HG03342 (cell line): ENCODE measurements at regions not wholly inside any gene's neighbourhood (a gene's known extent, or its start where the extent isn't known, plus 50 kb on each side); places are given as distances from the start of the nearest gene placed in this dataset.

Experiments
- ATAC-seq: cut with Tn5 transposase; IDR thresholded peaks from one replicate; pipeline ENCODE4 v1.9.1; 2021; ENCODE audit warnings: mild to moderate bottlenecking, moderate library complexity; ENCODE audit not compliant: unreplicated experiment

DNA sequence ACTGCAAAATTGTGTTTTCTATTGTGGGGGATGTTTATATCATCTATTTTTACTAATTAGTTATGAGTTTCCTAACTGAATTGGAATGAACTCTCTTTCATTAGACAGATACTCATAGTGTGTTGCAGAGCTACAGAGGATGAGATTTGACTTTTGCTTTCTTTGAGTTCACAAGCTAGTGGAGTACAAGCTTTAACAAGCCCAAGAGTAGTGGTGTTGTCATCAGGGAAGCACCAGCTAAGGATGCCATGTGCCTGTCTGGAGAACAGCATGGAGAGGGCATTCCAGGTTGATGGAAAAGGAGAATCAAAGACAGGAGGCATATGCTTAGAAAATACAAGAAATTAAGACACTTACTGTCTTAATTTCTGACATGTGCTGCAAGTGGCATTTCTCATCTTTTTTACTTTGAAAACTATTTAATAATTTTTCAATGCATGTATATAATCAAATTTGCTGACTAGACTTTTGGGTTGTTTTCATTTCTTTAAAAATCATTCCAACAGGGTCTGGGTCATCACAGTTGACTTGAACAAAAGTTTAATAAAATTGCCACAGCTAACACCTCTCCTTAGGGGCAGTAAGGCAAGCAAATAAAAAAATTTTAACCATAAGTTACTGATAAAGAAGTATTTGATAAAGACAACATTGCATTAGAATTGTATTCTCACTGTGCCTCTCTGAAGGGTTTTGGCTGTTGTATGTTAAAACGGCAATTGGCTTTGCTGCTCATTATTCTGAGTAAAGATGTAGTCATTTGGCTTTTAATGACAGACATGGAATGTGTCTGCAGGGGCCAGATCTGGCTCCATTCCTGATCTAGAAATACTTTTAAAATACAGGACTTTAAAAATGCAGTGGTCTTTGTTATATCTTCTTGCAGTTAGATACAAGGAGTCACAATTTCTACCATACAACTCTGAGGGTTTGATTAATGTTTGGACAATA lies 323.7 kb upstream of the CDH11 start:
- no peak for ATAC-seq

DNA sequence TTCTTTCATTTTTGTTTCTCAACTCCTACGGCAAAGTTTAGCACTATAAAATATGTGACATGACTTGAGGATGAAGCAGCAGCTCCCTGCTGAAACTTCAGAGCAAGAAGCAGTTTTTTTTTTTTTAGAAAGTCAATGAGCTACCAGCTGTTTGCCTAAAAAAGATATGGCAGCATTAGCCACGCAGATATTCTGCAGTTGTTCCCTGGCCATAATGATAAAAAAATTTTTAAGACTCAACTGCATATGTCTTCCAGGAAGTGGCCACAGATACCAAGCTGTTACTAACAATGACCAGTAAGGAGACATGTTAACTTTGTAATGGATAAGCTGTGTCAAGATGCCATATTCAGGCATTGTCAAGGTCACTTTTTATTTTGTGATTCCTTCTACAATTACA lies 319.6 kb upstream of the CDH11 start:
- ATAC-seq = no peak

DNA sequence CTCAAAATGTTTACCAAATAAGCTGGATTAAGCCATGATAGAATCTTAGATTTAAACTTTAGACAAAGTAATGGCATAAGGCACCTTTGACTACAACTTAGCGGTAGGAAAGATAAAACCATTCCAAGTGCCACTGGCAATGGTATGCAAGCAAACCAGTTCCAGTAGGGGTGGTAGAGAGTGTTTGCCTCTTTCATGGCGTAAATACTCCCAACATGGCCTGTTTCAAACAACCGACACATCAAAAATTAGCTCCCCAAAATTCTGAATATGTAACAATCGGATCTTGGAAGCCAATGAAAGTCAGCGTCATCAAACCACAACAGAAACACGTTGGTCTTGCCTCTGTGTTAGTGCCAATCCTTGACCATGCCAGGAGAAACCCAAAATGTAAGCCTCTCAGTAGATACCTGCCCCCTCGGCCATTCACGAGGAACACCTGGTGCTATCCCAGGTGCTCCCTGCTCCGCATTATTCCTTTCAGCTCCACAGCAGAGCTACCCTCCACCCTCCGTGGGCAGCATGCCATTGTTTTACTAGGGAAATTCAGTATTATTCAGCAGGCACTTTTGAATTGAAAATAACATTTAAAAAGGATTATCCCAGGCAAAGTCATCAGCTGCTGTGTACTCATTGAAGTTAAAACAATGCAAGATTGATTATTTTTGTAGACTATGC lies 307.8 kb upstream of the CDH11 start:
- no peak for ATAC-seq

DNA sequence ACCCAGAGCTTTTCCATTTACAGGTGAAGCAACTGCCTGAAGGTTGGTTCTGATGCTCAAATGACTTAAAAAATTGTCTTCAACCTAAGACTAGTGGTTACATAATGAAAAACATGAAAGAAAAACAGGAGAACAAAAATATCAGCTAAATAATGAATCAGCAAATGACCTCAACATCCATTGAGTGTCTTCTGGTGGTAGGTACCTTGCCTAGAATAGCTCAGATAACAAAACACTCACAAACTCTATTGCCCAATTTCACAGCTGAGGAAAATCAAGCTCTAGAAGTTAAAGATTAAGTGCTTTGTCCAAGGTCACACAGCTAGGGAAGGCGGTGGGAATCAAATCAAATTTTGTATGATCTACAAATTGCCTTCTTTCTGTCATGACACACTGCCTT lies 304.6 kb upstream of the CDH11 start:
- no peak for ATAC-seq

DNA sequence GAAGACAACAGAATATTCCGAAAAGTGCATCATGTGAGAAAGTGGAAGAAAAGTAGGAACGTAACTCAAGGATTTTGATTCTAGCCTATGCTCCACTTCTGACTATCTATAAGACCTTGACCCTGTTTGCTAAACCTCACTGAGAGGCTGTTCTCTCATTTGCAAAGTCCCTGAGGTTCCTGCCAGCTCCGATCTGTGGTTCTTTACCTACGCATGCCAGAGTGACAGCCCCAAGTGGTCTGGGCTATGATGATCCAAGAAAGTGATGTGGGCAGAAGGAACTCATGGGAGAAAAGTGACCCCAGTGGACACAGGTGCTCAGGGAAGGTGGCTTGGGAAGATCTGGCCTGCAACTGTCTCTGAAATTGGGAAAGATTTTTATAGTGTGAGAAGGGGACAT lies 301.1 kb upstream of the CDH11 start:
- no peak for ATAC-seq

DNA sequence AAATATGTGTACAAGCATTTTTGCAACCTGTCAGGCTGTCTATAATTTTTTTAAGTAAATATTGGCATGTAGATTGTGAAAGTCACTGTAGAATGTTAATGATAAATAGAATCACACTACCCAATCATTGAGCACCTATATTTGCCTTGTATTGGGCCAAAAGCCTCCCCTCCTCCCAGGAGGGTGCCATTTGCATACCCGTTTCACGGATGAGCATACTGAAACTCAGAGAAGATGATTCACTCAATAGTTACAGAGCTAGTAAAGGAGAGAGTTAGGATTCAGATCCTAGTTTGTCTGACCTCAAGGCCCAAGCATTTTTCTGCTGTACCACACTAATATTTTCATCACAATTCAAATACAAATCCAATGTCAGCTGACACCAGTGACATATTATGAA lies 299.7 kb upstream of the CDH11 start:
- no peak for ATAC-seq

DNA sequence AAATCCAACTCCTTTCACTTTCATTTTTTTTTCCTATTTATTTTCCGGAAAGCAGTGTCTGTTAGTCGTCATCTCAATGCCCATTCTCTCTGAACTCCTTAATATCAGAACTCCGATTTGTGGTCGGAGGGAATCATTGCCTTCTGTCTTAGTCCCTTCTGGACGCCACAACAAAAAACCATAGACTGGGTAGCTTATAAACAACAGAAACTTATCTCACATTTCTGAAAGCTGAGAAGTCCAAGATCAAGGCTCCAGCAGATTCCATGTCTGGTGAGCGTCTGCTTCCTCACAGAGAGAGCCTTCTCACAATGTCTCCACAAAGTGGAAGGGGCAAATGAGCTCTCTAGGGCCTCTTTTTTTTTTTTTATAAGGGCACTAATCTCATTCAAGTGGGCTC lies 296.6 kb upstream of the CDH11 start:
- ATAC-seq = no peak

DNA sequence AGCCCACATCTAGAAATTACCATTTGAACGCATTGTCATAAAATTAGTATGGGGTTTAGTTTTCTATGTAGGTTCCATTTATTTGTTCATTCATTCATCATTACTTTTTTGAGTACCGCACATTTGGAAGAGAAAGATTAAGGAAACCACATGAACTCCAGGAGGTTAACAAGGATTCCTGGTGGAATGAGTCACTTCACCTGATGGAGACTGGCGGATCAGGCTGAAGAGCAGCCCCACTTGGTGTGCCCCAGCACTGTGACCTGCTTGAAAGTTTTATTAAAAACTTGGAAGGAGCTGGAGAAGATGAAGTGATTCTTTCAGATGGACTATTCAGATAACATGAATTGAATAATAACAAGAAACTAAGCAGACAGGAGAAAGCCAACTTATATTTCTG lies 293.6 kb upstream of the CDH11 start:
- ATAC-seq = no peak

DNA sequence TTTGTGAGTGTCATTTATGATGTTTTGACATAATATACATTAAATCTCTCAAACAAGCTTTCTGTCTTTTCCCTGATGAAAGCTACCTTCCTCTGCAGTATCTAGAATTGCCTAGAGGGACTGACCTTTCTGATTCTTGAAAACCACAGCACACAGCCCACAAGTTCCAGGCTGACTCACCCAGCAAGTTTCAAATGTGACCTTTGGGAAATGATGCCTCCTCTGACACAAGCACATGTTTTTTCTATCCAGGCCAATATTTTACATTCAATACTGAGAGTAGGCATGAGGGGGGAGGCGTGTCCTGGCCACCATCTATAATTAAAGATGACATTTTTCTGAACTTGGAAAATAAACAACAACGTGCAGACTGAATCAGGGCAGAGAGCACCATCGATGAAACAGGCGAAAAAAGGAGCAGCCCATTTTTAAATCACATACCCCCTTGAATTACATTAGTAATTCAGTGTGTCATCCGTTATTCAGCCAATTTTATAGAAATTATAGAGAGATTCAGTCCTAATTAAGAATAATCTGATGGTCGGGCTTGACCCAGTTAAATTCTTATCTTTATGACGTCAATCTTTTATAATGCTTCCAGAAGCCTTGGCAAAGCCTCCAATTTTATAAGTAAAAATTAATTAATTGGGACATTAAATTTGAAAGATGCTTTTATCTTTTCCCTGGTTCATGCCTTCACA lies 292.6 kb upstream of the CDH11 start:
- ATAC-seq = no peak

DNA sequence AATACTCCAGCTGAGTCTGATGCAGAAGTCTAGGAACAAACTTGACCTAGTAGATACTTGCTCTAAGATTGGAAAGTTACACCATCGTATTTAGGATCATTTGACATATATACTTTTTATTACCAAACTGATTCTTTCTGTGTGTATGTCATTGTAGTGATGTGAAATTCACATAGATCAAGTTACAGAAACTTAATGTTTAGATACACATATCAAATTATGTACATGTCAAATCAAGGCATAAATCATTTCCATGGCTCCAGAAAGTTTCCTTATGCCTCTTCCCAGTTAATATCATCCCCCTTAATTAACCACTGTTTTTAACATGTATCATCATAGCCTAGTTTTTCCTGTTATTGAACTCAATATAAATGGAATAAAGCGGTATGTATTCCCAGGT lies 292.0 kb upstream of the CDH11 start:
- no peak for ATAC-seq

DNA sequence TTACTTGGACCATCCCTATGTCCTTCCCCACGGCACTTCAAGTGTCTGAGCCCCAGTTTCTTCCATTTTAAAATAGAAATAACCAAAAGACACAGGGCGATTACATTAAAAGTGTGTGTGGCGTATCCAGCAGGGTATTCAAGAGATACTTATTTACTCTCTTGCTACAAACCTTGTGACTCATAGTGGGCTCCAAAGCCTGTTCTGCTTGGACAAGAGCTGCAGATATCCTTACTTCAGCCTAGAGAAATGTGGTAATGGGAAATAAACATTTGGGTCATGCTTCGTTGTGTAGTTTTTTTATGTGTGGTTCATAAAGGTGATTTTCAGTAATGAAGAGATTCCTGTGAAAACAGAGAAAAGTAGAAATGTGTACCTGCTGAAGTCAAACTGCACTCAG lies 288.9 kb upstream of the CDH11 start:
- no peak for ATAC-seq

DNA sequence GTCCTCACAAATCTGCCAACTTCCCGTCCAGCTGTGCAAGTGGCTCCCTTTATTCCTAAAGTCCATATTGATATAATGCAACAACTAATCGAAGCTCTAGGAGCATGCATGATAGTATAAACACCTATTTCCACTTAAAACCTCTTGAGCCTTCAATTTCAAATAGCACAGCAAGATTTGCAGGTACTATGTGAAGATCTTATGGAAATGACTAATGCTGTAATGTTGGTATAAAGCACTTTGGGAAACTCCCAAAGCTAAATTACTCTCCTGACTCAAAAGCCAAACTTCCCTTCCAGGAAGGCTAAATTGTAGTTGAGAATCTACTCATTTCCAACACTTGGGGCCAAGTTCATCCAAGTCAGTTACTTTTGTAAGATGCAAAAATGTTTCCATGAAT lies 287.6 kb upstream of the CDH11 start:
- ATAC-seq = no peak

DNA sequence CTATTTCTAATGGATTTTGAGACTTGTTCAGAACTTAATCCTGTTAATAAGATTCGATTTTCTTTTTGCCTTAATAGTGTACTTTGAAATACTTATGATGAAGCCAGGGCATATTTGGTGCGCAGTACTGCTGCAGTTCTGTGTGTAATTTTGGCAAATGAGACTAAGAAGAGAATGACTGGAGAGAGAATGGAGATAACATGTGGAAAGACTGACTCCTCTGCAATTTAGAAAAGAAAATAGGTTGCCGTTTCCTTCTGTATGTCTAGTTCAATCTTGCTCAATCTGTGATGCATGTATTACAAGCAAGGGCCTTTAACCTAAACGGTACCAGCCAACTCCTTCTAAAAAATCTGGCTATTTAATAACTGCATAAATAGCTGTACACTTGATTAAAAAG lies 285.1 kb upstream of the CDH11 start:
- ATAC-seq = no peak

DNA sequence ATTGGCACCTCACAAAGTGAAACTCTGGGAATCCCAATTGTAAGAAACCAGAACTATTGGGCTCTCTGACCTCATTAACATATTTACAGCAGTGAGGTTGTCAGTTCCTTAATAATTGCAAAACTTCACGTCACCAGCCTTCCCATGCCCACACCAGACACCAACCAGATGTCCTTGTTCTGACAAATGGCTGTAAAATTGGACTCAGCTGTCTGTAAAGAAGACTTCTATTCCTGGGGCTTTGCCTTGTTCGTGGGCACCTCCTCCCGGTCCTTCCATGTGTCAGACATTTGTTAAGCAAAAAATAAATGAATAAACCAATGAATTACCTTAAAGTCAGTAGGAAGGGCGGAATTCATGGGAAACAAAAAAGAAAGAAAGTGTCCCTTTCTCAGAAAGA lies 284.3 kb upstream of the CDH11 start:
- no peak for ATAC-seq

DNA sequence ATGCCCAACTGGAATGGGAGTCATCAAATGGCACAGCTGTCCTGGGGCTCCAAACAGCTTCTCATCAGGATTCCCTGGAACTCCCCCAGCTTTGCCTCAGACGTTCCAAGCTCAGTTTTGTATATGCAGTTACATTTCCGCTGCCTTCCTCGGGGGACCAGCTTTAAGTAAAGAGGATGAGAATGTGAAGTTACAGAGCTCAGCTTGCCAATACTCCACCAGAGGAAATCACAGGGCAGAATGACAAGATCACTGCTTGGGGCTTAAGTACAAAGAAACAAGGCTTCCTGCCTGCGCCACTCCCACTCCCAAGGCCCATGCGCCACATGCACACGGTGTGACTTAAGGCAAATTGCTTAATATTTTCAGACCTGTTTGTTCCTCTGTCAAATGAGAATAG lies 272.4 kb upstream of the CDH11 start:
- no peak for ATAC-seq

DNA sequence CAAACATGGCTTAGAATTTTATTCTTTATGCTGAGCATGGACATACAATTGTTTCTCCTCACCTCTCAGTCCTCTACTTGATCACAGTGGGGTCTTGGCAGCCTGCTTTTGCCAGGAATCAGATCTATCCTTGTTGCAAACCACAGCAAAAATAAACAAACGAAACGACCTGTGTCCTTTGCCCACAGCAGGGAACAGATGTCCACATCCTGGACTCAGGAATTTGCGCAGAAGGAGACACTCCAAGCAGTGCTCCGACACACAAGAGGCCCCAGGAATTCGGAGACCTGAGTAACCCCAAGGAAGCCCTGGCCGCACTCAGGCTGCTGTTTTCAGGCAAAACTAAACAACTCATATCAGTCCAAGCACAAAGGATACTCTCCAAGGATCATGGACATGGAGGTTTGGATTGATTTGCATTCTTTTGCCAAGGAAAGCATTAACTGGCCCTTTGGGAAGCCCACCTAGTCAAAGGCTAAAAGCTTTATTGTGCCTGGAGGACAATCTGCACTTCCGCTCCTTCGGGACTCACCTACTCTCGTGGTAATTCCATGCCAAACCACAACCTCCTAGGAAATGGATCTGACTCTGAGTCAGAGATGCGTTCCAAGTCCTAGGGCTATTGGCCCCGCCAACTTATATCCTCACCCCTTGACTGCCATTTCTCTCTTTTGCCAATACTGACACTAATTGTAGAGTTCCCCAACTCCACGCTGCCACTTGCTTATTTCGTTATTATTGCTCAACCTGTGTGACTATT lies 271.1 kb upstream of the CDH11 start:
- no peak for ATAC-seq

DNA sequence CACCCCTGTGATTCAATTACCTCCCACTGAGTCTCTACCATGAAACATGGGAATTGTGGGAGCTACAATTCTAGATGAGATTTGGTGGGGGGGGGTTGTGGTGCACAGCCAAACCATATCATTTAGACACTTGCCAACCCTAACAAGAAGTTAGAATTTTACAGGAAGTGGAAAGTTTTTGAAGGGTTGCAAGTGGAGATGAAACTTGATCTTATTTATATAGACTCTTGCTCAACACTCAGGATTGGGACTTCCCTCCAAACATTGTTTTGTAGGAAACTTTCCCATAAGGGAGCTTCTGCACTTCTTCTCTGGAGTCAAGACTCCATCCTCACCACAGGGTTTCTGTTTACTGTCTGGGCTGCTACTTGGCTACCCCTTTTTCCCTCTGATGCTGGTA lies 266.7 kb upstream of the CDH11 start:
- no peak for ATAC-seq

DNA sequence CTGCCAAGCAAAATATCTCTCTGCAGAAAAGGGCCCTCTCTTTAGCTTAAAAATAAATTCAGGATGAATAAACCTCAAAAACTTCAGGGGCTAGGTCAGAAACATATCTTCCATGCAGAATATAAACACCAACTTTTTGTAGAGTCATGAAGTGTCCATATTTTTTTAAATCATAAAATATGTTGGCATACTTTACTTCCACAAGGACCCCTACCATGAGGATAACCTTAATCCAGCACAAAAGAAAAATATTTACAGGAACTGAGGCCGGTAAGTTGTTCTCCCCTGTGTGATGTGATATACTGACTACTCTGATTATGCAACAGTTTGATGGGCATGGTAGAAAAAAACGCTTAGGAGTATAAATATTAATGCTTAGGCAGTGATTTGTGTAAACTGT lies 264.8 kb upstream of the CDH11 start:
- no peak for ATAC-seq

DNA sequence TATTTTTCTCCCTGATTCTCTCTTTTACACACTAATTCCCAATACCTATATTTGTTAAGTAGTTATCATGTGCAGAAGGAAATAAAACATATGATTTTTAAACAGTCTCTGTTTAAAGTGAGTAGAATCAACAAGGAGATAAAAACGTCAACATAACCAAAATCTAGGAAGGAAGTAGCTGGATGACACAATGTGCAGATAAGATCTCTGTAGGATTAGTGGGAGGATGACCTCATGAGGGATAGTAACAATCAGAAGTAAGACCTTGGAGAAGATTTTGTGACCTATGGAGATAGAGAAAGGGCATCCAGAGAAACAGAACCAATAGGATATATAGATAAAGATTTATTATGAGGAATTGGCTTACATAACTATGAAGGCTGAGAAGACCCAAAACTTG lies 262.6 kb upstream of the CDH11 start:
- no peak for ATAC-seq

DNA sequence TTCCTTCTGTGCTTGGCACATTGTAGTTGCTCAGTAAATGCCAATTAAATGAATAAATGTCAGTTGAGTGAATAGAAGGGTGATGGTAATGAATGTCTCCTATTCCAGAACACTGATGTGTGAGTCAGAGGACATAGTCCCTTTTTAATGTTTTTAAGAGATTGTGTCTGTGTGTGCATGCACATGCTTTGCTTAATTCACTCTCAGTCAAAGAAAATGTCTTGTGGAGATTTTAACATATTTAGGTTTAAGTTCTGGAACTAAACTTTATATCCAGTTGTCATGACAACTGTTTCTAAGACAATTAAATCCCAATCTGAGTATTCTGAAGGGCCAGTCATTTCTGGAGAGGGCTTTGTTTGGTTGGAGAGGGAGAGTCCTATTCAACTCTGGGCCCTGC lies 255.3 kb upstream of the CDH11 start:
- ATAC-seq = no peak

DNA sequence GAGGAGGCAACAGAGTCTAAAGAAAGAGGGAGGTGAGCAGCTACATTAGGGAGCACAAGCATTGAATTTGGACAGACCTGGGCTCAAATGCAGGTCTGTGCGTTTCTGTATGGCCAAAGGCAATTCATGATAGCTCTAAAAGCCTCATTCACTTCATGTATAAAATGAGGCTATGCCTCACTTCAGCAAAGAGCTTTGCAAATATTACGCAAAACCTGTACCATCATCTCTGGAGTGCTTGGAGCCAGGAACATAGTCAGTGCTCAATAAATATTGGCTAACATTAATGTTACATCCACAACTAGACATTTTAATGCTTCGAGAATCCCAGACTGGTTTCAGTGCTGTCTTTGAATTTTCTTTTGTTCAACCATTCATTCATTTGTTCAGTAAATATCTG lies 254.7 kb upstream of the CDH11 start:
- ATAC-seq = no peak
